ENCODE measurements at regions not wholly inside any gene's neighbourhood (a gene's known extent, or its start where the extent isn't known, plus 50 kb on each side); places are given as distances from the start of the nearest gene placed in this dataset.

- no peak overlapping the region for H3K4me3 ChIP-seq
- peaks cover 8% of the 10 kb centered on the region for H3K27me3 ChIP-seq
- no peaks in the 10 kb centered on the region for H3K9me3 ChIP-seq
- DNase-seq (ENCODE audit: low spot score in 2 of 2), result no peak
- TF ChIP-seq POLR2AphosphoS5 (IDR thresholded peaks at IDR 0.05) (no peak), CTCF (IDR thresholded peaks at IDR 0.05) (no peak), POLR2A (IDR thresholded peaks at IDR 0.05) (no peak), EP300 (IDR thresholded peaks at IDR 0.05) (no peak)
- H3K36me3 ChIP-seq, result no peaks in the 10 kb centered on the region
- H3K4me1 ChIP-seq, result peaks cover 5% of the 10 kb centered on the region
- no peak overlapping the region for H3K27ac ChIP-seq
- 42% methylated on average over 7 of the region's 7 CpGs for WGBS
Measured at GRCh38 chr14:97401714-97402113, 604.5 kb downstream of the VRK1 start.

- 57% methylated on average over 2 of the region's 2 CpGs for WGBS
- TF ChIP-seq CTCF (IDR thresholded peaks at IDR 0.05) (no peak), EP300 (IDR thresholded peaks at IDR 0.05) (no peak), POLR2AphosphoS5 (IDR thresholded peaks at IDR 0.05) (no peak), POLR2A (IDR thresholded peaks at IDR 0.05) (no peak)
Measured at GRCh38 chr14:97402279-97402678, 605.1 kb downstream of the VRK1 start.

GRCh38 chr14:97407701-97408407 is 610.7 kb downstream of the VRK1 start:
- TF ChIP-seq CTCF (IDR thresholded peaks at IDR 0.05) (no peak), EP300 (IDR thresholded peaks at IDR 0.05) (no peak), POLR2A (IDR thresholded peaks at IDR 0.05) (no peak), POLR2AphosphoS5 (IDR thresholded peaks at IDR 0.05) (no peak)
- peaks cover 2% of the 10 kb centered on the region for H3K4me1 ChIP-seq
- DNase-seq (ENCODE audit: low spot score in 2 of 2), result no peak
- peaks cover 30% of the 10 kb centered on the region for H3K27me3 ChIP-seq
- 72% methylated on average over 17 of the region's 17 CpGs for WGBS
- no peaks in the 10 kb centered on the region for H3K36me3 ChIP-seq
- H3K27ac ChIP-seq, result no peak overlapping the region
- H3K9me3 ChIP-seq, result no peaks in the 10 kb centered on the region
- H3K4me3 ChIP-seq, result no peak overlapping the region

More at GRCh38 chr14:97402279-97402678, 605.1 kb downstream of the VRK1 start:
- DNase-seq (ENCODE audit: low spot score in 2 of 2), result no peak
- Histone ChIP-seq H3K27ac (no peak overlapping the region), H3K27me3 (peaks cover 3% of the 10 kb centered on the region), H3K4me1 (peaks cover 5% of the 10 kb centered on the region), H3K4me3 (no peak overlapping the region), H3K9me3 (no peaks in the 10 kb centered on the region), H3K36me3 (no peaks in the 10 kb centered on the region)

GRCh38 chr14:97408503-97408902 is 611.3 kb downstream of the VRK1 start:
- TF ChIP-seq EP300 (IDR thresholded peaks at IDR 0.05) (no peak), POLR2AphosphoS5 (IDR thresholded peaks at IDR 0.05) (no peak), POLR2A (IDR thresholded peaks at IDR 0.05) (no peak), CTCF (IDR thresholded peaks at IDR 0.05) (no peak)
- Histone ChIP-seq H3K27ac (no peak overlapping the region), H3K9me3 (no peaks in the 10 kb centered on the region), H3K36me3 (no peaks in the 10 kb centered on the region), H3K4me1 (peaks cover 9% of the 10 kb centered on the region), H3K27me3 (peaks cover 37% of the 10 kb centered on the region), H3K4me3 (no peak overlapping the region)
- WGBS, result 76% methylated on average over 2 of the region's 2 CpGs
- DNase-seq (ENCODE audit: low spot score in 2 of 2), result no peak

GRCh38 chr14:97408937-97409815 is 612.0 kb downstream of the VRK1 start:
- no peak overlapping the region for H3K4me3 ChIP-seq
- no peaks in the 10 kb centered on the region for H3K36me3 ChIP-seq
- TF ChIP-seq POLR2AphosphoS5 (IDR thresholded peaks at IDR 0.05) (no peak), CTCF (IDR thresholded peaks at IDR 0.05) (no peak), EP300 (IDR thresholded peaks at IDR 0.05) (no peak), POLR2A (IDR thresholded peaks at IDR 0.05) (no peak)
- no peak overlapping the region for H3K27ac ChIP-seq
- peaks cover 43% of the 10 kb centered on the region for H3K27me3 ChIP-seq
- no peaks in the 10 kb centered on the region for H3K9me3 ChIP-seq
- WGBS, result 74% methylated on average over 21 of the region's 21 CpGs
- H3K4me1 ChIP-seq, result peaks cover 11% of the 10 kb centered on the region
- no peak for DNase-seq (ENCODE audit: low spot score in 2 of 2)

Measured in suprapubic skin (tissue), 4 donors.